Astrocyte of the hippocampus (primary cell): ENCODE measurements at regions not wholly inside any gene's neighbourhood (a gene's known extent, or its start where the extent isn't known, plus 50 kb on each side); places are given as distances from the start of the nearest gene placed in this dataset.
"Not testable (repeated sequence)": the region's sequence is repeated elsewhere in the genome, so short reads cannot be mapped to it uniquely, and the experiment has no call there.

Experiments
- DNase-seq: peaks from one replicate; pipeline ENCODE4 v3.0.0; 2011; ENCODE audit warnings: low read depth, low spot score

- DNase-seq = no peak
Observed at GRCh38 chr7:79553811-79554555, 100.5 kb upstream of the MAGI2 start.

GRCh38 chr7:79552463-79552862 is 99.0 kb upstream of the MAGI2 start:
- DNase-seq = no peak

DNA sequence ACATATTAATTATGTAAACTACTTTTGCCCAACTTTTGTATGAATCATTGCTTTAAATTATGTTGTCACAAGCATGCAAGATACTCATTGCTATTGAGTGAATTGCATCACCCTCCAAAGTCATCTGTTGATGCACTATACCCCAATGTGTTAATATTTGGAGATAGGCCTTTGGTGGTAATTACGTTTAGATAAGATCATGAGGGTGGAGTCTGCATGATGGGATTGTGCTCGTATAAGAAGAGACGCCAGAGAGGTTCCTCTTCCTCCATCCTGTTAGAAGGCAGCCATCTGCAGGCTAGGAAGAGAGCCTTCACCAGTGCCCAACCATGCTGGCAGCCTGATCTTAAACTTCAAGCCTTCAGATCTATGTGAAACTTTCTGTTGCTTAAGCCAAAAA is 95.3 kb upstream of the MAGI2 start:
- DNase-seq = no peak

DNA sequence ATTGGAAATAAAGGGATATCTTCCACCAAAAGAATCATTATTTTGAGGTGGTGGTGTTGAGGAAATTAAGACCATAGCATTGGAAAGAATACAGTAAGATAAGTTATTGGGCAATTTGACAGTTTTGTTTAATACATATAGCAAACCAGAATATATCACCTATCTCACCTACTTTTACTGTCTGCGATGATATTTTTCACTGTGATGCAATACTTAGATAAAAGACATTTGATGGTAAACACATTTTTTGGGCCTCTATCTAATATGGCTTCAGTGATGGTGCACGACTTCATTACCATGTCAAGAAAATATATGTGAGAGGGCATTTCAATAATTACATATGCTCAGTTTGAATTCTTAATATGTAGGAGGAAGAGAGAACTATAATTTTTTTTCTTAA is 93.7 kb upstream of the MAGI2 start:
- no peak for DNase-seq

DNA sequence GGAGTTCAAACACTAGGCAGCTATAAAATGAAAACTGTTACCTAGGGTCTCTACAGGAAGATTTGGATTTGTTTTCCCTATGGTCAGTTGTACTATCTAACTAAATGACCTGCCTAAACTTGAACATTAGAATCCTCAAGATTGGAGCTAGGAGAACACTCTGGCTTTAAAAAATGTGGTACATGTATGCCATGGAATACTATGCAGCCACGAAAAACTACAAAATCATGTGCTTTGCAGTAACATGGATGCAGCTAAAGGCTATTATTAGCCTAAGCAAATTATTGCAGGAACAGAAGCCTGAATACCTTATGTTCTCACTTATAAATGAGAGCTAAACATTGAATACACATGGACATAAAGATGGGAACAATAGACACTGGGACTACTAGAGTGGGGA is 87.1 kb upstream of the MAGI2 start:
- no peak for DNase-seq

- no peak for DNase-seq
Observed at GRCh38 chr7:79534128-79534527, 80.7 kb upstream of the MAGI2 start.

- no peak for DNase-seq
Observed at GRCh38 chr7:79531905-79532664, 78.6 kb upstream of the MAGI2 start.

GRCh38 chr7:79531116-79531515 is 77.6 kb upstream of the MAGI2 start:
- DNase-seq = no peak

DNA sequence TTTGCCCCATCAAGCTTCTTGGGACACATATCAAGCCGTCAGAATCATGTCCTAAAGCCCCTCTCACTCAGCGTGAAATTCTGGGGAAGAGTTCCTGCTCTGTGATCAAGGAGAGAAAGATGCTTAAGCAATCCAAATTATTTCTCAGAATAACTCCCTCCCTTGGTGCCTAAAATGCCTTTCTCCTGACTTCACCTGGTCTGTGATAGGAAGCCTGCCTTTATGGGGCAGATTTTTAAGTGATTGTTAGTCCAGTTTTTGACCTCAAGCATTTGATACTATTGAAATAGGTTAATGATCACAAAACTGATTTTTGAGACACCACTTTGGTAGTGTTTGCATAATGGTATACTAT is 76.4 kb upstream of the MAGI2 start:
- DNase-seq = peak; percentile 12

- peak; percentile 16 for DNase-seq
Observed at GRCh38 chr7:79529214-79529880, 75.9 kb upstream of the MAGI2 start.

GRCh38 chr7:79528421-79528820 is 75.0 kb upstream of the MAGI2 start:
- DNase-seq = peak; percentile 15

DNA sequence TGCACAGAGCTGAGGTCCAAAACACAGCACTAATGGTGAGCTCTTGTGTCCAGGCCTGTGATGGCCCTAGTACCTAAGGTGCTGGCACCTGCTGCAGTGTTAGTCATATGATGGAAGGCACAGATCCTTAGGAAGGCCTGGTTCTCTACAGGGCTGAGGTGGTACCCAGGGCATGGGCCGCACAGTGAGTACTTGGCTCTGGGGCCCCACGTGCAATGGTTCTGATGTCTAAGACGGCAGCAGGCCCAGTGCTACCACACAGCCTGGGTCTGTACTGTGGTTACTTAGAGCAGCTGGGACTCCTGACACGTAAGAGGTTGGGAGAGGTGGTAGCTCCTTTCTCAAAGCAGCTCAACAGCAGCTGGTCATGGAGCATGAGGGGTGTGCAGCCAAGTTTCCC is 70.6 kb upstream of the MAGI2 start:
- no peak for DNase-seq

DNA sequence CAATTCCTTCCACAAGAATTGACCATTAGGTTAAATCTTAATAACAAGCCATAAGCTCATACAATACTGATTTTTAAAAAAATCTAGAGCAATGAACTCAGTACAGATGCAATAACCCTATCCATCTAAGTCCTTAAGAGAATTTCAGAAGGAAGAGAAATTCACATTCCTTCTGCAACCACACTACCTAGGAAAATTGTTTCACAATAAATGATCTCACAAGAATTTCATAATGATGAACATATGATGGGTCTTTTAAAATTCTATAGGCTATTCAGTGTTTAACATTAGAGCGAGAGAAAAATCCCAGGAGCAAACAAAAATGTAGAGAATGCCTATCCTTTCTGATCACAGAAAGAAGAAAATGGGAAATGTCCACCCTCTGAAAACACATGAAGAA is 70.0 kb upstream of the MAGI2 start:
- no peak for DNase-seq

DNA sequence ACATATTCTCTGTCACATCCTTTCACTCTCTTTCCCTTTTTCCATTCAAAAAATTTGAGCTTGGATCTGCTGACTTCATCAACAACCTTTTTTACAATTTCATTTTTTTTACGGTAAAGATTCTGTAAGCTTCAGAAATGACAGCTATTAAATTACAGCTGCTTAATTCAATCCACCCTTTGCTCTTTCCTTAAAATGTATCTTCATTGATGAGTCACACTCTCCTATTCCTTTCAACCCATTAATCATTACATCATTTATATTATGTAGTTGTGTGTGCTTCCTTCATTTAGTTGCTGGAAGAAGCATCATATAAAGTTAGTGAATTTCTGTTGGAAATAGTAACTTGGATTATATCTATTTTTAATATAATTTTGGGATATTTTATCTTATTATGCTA is 67.1 kb upstream of the MAGI2 start:
- no peak for DNase-seq

GRCh38 chr7:79515358-79515757 is 61.9 kb upstream of the MAGI2 start:
- DNase-seq = no peak

GRCh38 chr7:79513261-79513660 is 59.8 kb upstream of the MAGI2 start:
- no peak for DNase-seq

DNA sequence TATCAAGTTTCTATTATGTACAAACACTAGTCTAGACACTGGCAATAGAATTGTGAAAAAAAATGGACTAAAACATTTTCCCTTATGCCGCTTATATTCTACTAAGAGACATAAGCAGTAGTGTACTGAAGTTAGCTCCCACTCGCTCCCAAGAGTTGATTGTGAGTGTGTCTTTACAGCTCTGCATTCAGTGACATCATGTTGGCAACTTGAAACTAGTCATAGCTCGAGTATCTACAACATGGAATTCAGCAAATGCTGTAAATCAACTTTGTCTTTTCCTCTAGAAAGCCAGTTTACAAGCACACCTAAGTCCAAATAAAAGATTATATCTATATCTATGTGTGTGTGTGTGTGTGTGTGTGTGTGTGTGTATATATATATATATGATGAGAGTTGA is 58.8 kb upstream of the MAGI2 start:
- DNase-seq = no peak

- not testable (repeated sequence) for DNase-seq
Observed at GRCh38 chr7:79511056-79511455, 57.6 kb upstream of the MAGI2 start.

GRCh38 chr7:79507131-79507530 is 53.7 kb upstream of the MAGI2 start:
- no peak for DNase-seq

DNA sequence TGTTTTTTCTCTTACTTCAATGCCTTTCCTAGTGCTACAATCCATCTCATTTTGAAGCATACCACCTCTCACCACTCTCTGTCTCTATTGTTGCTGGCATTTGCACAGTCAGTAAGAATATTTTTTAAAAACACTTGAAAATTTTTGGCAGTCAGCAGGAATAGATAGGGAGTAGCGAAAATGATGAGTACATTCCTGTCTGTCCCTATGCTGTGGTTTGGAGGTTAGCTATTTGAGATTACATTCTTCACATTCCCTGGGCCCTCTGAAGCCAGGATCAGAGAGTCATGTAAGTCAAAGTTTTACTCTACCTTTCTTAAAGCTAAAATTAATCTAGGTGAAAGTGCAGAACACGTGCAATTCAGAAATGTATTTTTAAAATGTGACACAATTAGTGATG is 53.0 kb upstream of the MAGI2 start:
- DNase-seq = peak; percentile 45

DNA sequence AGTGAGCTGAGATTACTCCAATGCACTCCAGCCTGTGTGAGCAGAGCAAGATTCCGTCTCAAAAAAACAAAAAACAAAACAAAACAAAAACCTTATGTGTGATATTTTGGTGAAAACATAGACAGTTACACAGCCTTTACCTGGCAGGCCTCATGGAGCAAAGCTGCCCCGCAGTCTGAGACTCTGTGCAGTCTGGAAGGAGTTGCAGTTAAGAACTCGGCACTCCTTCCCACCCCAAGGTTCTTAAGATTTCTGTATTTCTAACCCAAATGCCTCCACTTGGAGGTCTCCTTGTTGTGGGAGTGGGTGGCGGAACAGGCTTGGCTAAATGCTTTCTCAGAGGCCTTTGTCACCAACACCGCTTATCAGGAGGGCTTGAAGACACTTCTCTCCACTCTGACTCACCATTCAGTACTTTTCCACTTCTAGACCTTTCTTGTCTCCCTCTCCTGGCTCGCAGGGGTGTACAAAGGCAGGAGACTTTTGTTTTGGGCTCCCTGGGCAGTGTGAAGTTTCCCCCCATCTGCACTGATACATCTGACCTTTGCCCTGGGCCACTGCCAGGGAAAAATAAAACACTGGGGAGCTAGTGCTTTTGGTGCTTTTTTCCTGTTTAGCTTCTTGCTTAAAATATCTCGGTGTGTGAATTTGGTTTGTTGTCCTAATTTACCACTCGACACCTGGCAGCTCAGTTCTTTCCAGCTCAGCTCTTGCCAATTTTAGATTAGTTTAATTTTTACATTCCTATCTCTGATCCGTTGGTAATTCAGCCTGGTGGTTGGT is 51.3 kb upstream of the MAGI2 start:
- DNase-seq = peak; percentile 28
